NCI-H1694 treated with DMSO at 0.1 percent for 48 hours (cell line): ENCODE measurements at regions not wholly inside any gene's neighbourhood (a gene's known extent, or its start where the extent isn't known, plus 50 kb on each side); places are given as distances from the start of the nearest gene placed in this dataset.
A peak's percentile ranks its signal among the peaks of the same experiment; 100 is the strongest.

Experiments used
- DNase-seq: peaks from one replicate; lab custom pipeline; 2025; lab: John Stamatoyannopoulos, UW

- no peak for DNase-seq
Observed at GRCh38 chr5:167644619-167645018, 646.8 kb upstream of the WWC1 start.

DNA sequence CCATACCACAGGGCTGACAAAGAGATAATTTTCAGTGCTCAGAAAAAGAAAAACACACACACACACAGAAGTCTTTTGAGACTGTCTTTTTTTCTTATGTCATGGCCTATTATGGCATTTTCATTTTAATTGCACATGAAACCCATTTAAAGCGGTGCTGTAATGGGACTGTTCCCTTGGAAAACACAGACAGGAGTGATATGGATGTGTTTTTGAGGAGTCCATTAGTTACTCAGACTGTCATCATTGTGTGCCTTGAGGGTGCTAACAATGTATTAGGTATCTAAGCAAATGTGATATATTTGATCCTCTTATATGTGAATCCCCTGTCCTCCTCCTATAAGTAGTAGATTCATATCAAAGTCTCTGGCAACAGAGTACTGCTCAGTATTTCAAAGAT lies 642.0 kb upstream of the WWC1 start:
- no peak for DNase-seq

DNA sequence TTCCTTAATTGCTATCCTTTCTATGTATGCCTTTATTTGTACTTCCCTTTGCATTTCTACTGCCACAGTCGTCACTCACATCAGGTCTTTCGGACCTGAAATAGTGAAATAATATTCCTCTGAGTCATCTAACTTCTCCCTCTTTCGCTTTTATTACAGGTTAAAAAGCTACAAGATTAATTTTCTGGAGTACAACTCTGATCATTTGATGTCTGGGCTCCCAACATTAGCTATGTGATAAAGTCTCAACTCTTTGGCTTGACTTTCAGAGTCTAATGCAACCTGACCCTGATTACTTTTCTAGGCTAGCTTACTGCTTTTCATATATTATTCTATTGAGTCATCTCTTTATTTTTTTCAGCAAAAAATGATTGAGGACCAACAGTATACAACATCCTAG lies 638.8 kb upstream of the WWC1 start:
- DNase-seq, result no peak

- no peak for DNase-seq
Observed at GRCh38 chr5:167653645-167654106, 637.8 kb upstream of the WWC1 start.

GRCh38 chr5:167657016-167657415 lies 634.4 kb upstream of the WWC1 start:
- no peak for DNase-seq

DNA sequence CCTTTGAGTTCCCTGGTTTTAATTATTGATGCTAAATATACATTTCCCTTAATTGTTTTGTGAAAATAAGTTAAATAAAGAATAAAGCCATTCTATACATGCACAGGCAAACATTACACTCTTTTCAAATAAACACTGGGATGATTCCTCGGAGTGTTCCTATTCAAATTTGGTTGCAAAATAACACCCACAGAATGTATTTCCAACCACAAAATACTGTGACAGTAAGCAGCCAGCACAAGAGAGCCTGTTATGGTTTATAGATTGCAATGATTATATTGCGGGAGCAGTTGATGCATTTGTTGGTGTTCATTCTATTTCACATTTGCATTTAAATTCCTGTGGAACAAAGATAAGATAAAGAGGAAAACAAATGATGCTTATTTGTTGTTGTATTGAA lies 632.6 kb upstream of the WWC1 start:
- DNase-seq, result no peak

DNA sequence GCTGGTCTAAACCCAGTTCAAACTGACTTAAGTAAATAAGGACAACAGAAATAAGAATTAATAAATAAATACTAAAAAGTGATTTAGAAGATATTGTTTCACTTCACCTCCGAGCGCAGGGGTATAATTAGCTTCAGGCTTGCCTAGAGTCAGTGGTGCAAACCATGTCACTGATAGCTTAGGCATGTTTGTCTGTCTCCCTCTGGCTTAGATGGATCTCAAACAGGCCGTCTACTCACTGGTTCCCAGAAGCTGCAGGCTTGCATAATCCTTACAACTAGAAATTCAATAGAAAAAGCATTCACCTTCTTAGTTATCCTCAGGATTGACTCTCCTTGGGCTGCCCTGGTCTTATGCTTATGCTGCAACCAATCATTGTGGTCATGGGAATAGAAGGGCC lies 629.8 kb upstream of the WWC1 start:
- no peak for DNase-seq

- no peak for DNase-seq
Observed at GRCh38 chr5:167664222-167664804, 627.1 kb upstream of the WWC1 start.

GRCh38 chr5:167665841-167666375 lies 625.5 kb upstream of the WWC1 start:
- DNase-seq, result no peak

DNA sequence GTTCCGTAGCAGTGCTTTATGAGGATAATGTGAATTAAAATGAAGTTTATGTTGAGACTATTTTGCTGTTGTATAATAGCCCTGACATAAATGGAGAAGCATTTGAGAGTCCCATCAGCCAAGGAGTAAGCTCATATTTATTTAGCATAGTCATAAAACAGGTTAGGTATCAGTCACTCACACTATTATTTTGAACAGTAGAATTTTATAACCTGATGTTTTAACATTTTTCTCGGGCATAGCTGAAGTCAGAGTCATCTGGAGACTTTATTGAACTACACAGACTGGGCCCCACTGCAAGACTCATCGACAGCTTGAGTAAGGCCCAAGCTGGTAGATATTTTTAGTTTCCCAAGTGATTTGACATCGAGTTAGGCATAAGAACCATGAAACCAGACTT lies 620.3 kb upstream of the WWC1 start:
- no peak for DNase-seq

DNA sequence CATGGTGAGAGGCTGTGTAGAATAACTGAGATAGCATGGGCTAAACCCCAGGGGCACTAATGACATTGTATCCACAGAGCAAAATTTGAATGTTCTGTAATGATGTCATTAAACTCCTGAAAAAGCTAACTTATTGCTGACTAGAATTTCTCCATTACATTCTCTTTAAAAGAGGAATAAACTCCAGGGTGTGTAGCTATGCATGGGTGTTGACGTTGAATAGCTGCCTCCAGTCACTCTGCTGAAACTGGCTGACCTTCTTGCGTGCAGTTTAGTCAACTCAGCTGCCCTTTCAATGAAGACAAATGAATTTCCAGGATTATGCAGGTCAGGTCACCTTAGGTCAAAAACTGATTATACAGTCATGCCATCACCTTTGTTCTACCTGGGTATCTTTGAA lies 617.5 kb upstream of the WWC1 start:
- no peak for DNase-seq

GRCh38 chr5:167678481-167678880 lies 613.0 kb upstream of the WWC1 start:
- no peak for DNase-seq

DNA sequence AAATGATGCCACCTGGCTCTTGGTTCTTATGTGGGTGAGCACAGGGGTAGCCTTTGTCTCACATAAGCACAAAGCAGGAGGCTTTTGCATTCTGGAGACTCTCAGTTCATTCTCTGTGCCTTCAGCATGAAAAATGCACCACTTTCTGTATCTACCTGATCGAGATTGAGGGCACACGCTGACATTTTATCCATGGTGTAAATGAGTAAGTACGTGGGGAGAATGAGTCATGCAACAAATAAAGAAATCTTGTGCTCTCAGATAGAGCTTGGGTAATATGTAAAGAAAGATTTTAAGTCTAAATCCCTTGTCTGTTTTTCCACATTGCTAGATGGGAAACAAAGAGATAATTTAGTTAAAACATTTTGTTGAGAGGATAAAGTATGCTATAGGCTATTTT lies 607.2 kb upstream of the WWC1 start:
- DNase-seq, result no peak

DNA sequence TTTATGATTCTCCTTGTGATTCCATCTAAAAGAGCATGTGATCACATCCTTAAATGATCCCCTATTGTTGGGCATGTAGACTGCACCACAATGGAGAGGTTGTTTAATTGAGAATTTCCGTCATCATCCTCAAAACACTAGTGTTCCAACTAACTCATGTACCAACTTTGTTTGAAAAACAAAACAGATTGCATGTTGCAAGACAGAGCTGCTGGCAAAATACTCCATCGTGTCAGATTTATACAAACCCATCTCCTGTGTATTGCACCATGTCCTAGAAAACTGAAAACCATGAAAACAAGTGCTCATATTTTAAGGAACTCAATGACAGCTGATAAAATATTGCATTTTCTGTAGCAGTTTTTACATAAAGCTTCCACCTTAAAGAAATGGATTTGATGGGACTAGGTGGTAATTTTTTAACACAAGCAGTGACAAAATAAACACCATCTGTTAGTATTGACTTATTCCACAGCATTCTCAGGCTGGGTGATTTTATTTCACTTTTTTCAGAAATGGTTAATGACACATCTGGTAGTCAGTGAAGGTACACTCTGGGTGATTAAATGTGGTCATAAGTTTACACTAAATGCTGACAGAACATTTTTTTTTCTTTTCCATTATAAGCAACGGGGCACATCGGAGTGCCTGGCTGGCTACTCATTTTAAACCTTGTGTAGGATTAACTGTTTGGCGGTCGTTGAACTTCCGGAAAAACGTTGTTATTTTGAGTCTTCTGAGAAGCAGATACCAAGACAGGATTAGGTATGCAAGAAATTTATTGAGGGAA lies 602.9 kb upstream of the WWC1 start:
- DNase-seq, result peak; percentile 88

DNA sequence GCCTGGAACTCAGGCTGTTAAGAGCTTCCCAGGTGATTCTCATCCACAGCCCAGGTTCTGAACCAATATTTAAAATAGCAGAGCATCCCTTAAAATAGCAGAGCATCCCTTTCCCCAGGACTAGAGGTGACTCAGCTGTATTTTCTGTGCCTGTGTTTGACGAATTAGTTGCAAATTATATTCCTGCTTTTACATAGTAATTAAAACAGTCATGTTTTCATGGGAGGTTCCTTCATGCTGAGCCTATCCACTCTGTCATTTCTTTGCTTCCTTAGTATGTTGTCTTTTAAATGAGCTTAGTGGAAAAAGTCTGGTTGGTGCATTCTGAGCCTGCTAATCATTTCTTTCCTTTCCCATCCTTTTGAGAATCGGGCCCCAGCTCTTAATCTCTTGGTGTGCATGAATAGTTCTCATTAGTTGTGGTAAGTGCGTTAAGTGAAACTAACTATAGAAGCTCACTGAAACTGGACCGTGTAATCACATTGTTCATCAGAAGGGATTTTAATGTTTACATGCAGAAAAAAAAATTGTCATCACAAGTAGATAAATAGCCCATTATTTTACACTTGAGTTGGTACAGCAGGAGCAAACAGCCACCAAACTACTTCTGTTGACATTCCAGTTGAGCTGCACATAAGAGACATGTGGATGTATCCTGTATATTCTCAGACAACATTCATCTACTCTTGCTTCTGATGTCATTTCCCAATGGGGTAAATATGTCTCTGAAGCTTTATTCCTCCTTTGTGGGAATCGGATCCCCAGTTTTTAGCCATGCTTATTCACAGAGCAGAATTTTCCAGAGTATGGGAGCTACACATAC lies 596.9 kb upstream of the WWC1 start:
- DNase-seq, result no peak

GRCh38 chr5:167696558-167697314 lies 594.7 kb upstream of the WWC1 start:
- no peak for DNase-seq

- DNase-seq, result no peak
Observed at GRCh38 chr5:167699432-167699831, 592.0 kb upstream of the WWC1 start.

DNA sequence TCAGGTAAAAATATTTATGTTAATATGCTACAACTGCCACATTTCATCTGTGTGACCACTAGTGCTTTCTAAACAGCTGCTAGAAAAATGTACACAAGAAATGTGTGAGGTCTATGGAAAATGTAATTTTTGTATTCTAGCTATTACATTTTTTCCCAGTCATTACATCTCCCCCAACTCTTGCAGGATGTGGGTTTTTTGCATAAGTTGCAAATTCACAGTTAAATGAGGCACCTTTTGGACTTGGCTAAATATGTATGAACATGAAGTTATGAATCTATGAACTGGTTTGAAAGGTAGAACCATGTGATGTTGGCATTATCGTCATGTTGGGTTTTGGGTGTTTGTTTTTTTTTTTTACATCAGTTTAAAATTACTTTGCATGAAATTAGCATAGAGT lies 590.4 kb upstream of the WWC1 start:
- DNase-seq, result no peak

DNA sequence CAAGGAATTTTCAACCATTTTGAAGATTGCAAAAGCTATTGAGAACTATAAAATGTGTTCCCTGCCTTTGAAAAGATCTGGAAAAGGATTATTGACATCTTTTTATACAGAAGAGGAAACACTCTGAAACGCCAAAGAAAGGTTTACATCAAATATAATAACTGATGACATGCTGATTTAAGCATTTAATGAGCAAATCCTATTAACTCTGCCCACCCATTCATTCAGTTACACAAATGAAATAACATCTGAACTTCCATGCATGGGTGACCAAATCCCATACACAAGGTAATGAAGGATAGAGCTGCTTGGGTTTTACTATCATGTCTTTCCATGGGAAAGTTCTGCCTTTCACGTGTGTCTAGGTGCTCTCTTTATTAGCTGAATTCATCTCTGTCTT lies 589.4 kb upstream of the WWC1 start:
- no peak for DNase-seq

DNA sequence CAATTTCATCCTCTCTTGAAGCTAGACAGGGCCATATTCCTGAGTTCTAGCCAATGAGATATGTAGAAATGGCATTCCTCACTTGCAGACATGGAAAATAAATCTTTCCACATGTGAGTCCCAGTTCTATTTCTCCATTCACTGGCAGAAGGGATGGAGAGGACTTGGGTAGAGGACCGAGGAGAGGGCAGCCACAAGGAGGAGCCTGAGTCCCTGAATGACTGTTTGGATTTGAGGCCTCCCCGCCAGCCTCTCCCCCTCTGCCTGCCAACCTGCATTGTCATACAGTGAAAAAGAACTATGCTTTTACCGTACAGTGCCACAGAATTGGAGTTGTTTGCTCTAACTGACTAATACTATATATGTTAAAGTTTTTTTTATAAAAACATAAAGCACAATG lies 583.0 kb upstream of the WWC1 start:
- no peak for DNase-seq

GRCh38 chr5:167709625-167710024 lies 581.8 kb upstream of the WWC1 start:
- DNase-seq, result no peak
